ENCODE measurements at regions not wholly inside any gene's neighbourhood (a gene's known extent, or its start where the extent isn't known, plus 50 kb on each side); places are given as distances from the start of the nearest gene placed in this dataset.

- Histone ChIP-seq H3K9me3 (no peaks in the 10 kb centered on the region), H3K4me1 (ENCODE audit: low read depth) (no peaks in the 10 kb centered on the region), H3K36me3 (ENCODE audit: low read depth) (no peaks in the 10 kb centered on the region), H3K4me3 (no peak overlapping the region)
- intact Hi-C loops (cut with DNase I, micrococcal nuclease) = no loop called here
- ATAC-seq = no peak
- DNase-seq = no peak
- no peak for TF ChIP-seq CTCF (IDR thresholded peaks at IDR 0.05)
These were observed 215.4 kb upstream of the ZC3H12A start for GRCh38 chr1:37259019-37259418.

GRCh38 chr1:37261129-37261528, 213.3 kb upstream of the ZC3H12A start:
- ATAC-seq = no peak
- no peak for DNase-seq
- no peak overlapping the region for H3K4me3 ChIP-seq
- no peaks in the 10 kb centered on the region for H3K36me3 ChIP-seq (ENCODE audit: low read depth)
- intact Hi-C loops (cut with DNase I, micrococcal nuclease) = no loop called here
- no peak for TF ChIP-seq CTCF (IDR thresholded peaks at IDR 0.05)
- no peaks in the 10 kb centered on the region for H3K9me3 ChIP-seq
- H3K4me1 ChIP-seq (ENCODE audit: low read depth) = no peaks in the 10 kb centered on the region

- DNase-seq = no peak
- Histone ChIP-seq H3K36me3 (ENCODE audit: low read depth) (no peaks in the 10 kb centered on the region), H3K9me3 (no peaks in the 10 kb centered on the region), H3K4me1 (ENCODE audit: low read depth) (no peaks in the 10 kb centered on the region), H3K4me3 (no peak overlapping the region)
- no peak for TF ChIP-seq CTCF (IDR thresholded peaks at IDR 0.05)
- ATAC-seq = no peak
- intact Hi-C loops (cut with DNase I, micrococcal nuclease) = no loop called here
These were observed 211.8 kb upstream of the ZC3H12A start for GRCh38 chr1:37262439-37263170.

- Histone ChIP-seq H3K9me3 (no peaks in the 10 kb centered on the region), H3K36me3 (ENCODE audit: low read depth) (no peaks in the 10 kb centered on the region), H3K4me3 (no peak overlapping the region), H3K4me1 (ENCODE audit: low read depth) (no peaks in the 10 kb centered on the region)
- intact Hi-C loops (cut with DNase I, micrococcal nuclease) = no loop called here
- TF ChIP-seq CTCF (IDR thresholded peaks at IDR 0.05) = no peak
- ATAC-seq (no peak), DNase-seq (no peak)
These were observed 209.2 kb upstream of the ZC3H12A start for GRCh38 chr1:37265156-37265555.

GRCh38 chr1:37265786-37266667, 208.4 kb upstream of the ZC3H12A start:
- ATAC-seq = no peak
- intact Hi-C loops (cut with DNase I, micrococcal nuclease) = no loop called here
- Histone ChIP-seq H3K36me3 (ENCODE audit: low read depth) (no peaks in the 10 kb centered on the region), H3K4me3 (no peak overlapping the region), H3K4me1 (ENCODE audit: low read depth) (no peaks in the 10 kb centered on the region), H3K9me3 (no peaks in the 10 kb centered on the region)
- TF ChIP-seq CTCF (IDR thresholded peaks at IDR 0.05) = no peak
- no peak for DNase-seq

Data from mucosa of descending colon (tissue), 3 donors.